Neural progenitor cell (in vitro differentiated cells): ENCODE measurements at regions not wholly inside any gene's neighbourhood (a gene's known extent, or its start where the extent isn't known, plus 50 kb on each side); places are given as distances from the start of the nearest gene placed in this dataset.
A peak's percentile ranks its signal among the peaks of the same experiment; 100 is the strongest.

Experiments
- DNase-seq: peaks from one replicate; pipeline ENCODE4 v3.0.0-alpha.2; 2016; ENCODE audit warnings: low spot score
- H2AFZ ChIP-seq: fragments of 200-600 bp; sonication (generic); replicated peaks from 2 replicates; pipeline ENCODE4 v1.6.1; 2016; ENCODE audit warnings: antibody characterized with exemption
- H3F3A ChIP-seq: fragments of 200-600 bp; sonication (generic); 2 replicates; pipeline ENCODE4 v1.6.1; 2016; ENCODE audit warnings: antibody characterized with exemption, low read depth
- H3K27ac ChIP-seq: fragments of 200-600 bp; sonication (generic); 2 replicates; pipeline ENCODE4 v1.5.1; 2016; ENCODE audit warnings: mild to moderate bottlenecking
- H3K27me3 ChIP-seq: fragments of 200-600 bp; sonication (generic); 2 replicates; pipeline ENCODE4 v1.6.1; 2016; ENCODE audit warnings: mild to moderate bottlenecking, moderate library complexity
- H3K36me3 ChIP-seq: fragments of 200-600 bp; sonication (generic); 2 replicates; pipeline ENCODE4 v1.5.1; 2016
- H3K4me1 ChIP-seq: fragments of 200-600 bp; sonication (generic); 2 replicates; pipeline ENCODE4 v1.6.1; 2016; ENCODE audit warnings: mixed run types
- H3K4me2 ChIP-seq: fragments of 200-600 bp; sonication (generic); 2 replicates; pipeline ENCODE4 v1.6.1; 2016
- H3K4me3 ChIP-seq: fragments of 200-600 bp; sonication (generic); 2 replicates; pipeline ENCODE4 v1.5.1; 2016
- H3K79me2 ChIP-seq: fragments of 200-600 bp; sonication (generic); 2 replicates; pipeline ENCODE4 v1.6.1; 2016; ENCODE audit warnings: low read depth
- H3K9ac ChIP-seq: fragments of 200-600 bp; sonication (generic); 2 replicates; pipeline ENCODE4 v1.6.1; 2016
- H3K9me3 ChIP-seq: fragments of 200-600 bp; sonication (generic); 2 replicates; pipeline ENCODE4 v1.5.1; 2016; ENCODE audit warnings: low read depth
- H4K20me1 ChIP-seq: fragments of 200-600 bp; sonication (generic); 2 replicates; pipeline ENCODE4 v1.6.1; 2016; ENCODE audit warnings: low read depth
- H3K27ac Mint-ChIP-seq: 3 replicates; pipeline ENCODE4 v1.8.0; 2021; ENCODE audit warnings: mixed read lengths
- H3K27me3 Mint-ChIP-seq: 2 replicates; pipeline ENCODE4 v1.8.0; 2022; ENCODE audit warnings: low read depth, mild to moderate bottlenecking, inconsistent platforms, moderate library complexity, mixed read lengths; ENCODE audit not compliant: insufficient read depth
- H3K36me3 Mint-ChIP-seq: 3 replicates; pipeline ENCODE4 v1.8.0; 2021; ENCODE audit warnings: mixed read lengths
- H3K4me1 Mint-ChIP-seq: 3 replicates; pipeline ENCODE4 v1.8.0; 2021; ENCODE audit warnings: mixed read lengths
- H3K4me3 Mint-ChIP-seq: 3 replicates; pipeline ENCODE4 v1.8.0; 2021; ENCODE audit warnings: mild to moderate bottlenecking, moderate library complexity, mixed read lengths
- H3K9me3 Mint-ChIP-seq: 3 replicates; pipeline ENCODE4 v1.8.0; 2020; ENCODE audit warnings: mixed read lengths
- CTCF ChIP-seq: fragments of 200-600 bp; sonication (generic); IDR thresholded peaks from 2 replicates; pipeline ENCODE4 v1.5.1; 2017; ENCODE audit warnings: antibody characterized with exemption, mild to moderate bottlenecking
- EZH2 ChIP-seq: fragments of 200-600 bp; sonication (generic); IDR thresholded peaks from 2 replicates; pipeline ENCODE4 v1.6.1; 2017; ENCODE audit warnings: antibody characterized with exemption, mild to moderate bottlenecking, moderate library complexity
- EZH2phosphoT487 ChIP-seq: fragments of 200-600 bp; sonication (generic); IDR thresholded peaks from 2 replicates; pipeline ENCODE4 v1.6.1; 2017; ENCODE audit warnings: antibody characterized with exemption

GRCh38 chr13:71274923-71275608 lies 591.9 kb downstream of the DACH1 start:
- Mint-ChIP-seq H3K27ac (no peak overlapping the region), H3K36me3 (no peaks in the 10 kb centered on the region), H3K27me3 (no peaks in the 10 kb centered on the region), H3K4me1 (no peaks in the 10 kb centered on the region), H3K4me3 (no peak overlapping the region), H3K9me3 (peaks cover 2% of the 10 kb centered on the region)
- H3K27ac ChIP-seq = no peak overlapping the region
- no peak overlapping the region for H3K4me3 ChIP-seq
- H3K9me3 ChIP-seq = no peaks in the 10 kb centered on the region
- no peak overlapping the region for H3K9ac ChIP-seq
- H3K79me2 ChIP-seq = no peaks in the 10 kb centered on the region
- no peaks in the 10 kb centered on the region for H3K27me3 ChIP-seq
- no peaks in the 10 kb centered on the region for H3K36me3 ChIP-seq
- no peaks in the 10 kb centered on the region for H3F3A ChIP-seq
- no peak overlapping the region for H3K4me2 ChIP-seq
- H3K4me1 ChIP-seq = peaks cover 9% of the 10 kb centered on the region
- H2AFZ ChIP-seq = no peak overlapping the region
- no peak for DNase-seq
- TF ChIP-seq EZH2phosphoT487 (no peak), CTCF (no peak), EZH2 (no peak)
- H4K20me1 ChIP-seq = no peaks in the 10 kb centered on the region

- no peaks in the 10 kb centered on the region for H3K27me3 Mint-ChIP-seq
- Histone ChIP-seq H3K4me1 (peaks cover 21% of the 10 kb centered on the region), H4K20me1 (no peaks in the 10 kb centered on the region), H3K9ac (no peak overlapping the region), H3K4me3 (no peak overlapping the region), H3K27me3 (no peaks in the 10 kb centered on the region), H3K79me2 (no peaks in the 10 kb centered on the region), H3K9me3 (no peaks in the 10 kb centered on the region), H3K36me3 (no peaks in the 10 kb centered on the region), H3F3A (peaks cover 6% of the 10 kb centered on the region), H3K4me2 (no peak overlapping the region), H2AFZ (peak overlapping the region; percentile 27), H3K27ac (no peak overlapping the region)
- DNase-seq = no peak
- TF ChIP-seq CTCF (no peak), EZH2phosphoT487 (no peak), EZH2 (no peak)
- H3K4me3 Mint-ChIP-seq = no peak overlapping the region
- H3K36me3 Mint-ChIP-seq = no peaks in the 10 kb centered on the region
- H3K9me3 Mint-ChIP-seq = peaks cover 2% of the 10 kb centered on the region
- no peak overlapping the region for H3K27ac Mint-ChIP-seq
- no peaks in the 10 kb centered on the region for H3K4me1 Mint-ChIP-seq
Measured at GRCh38 chr13:71261256-71261655, 605.7 kb downstream of the DACH1 start.

GRCh38 chr13:71260246-71260645 lies 606.8 kb downstream of the DACH1 start:
- peaks cover 21% of the 10 kb centered on the region for H3K4me1 ChIP-seq
- DNase-seq = no peak
- H3K27ac ChIP-seq = no peak overlapping the region
- no peak overlapping the region for H3K9ac ChIP-seq
- H3K36me3 ChIP-seq = no peaks in the 10 kb centered on the region
- H3K79me2 ChIP-seq = no peaks in the 10 kb centered on the region
- H3K27me3 ChIP-seq = no peaks in the 10 kb centered on the region
- no peak for TF ChIP-seq EZH2phosphoT487
- TF ChIP-seq CTCF = no peak
- no peak for TF ChIP-seq EZH2
- Mint-ChIP-seq H3K27ac (no peak overlapping the region), H3K36me3 (no peaks in the 10 kb centered on the region), H3K27me3 (no peaks in the 10 kb centered on the region), H3K9me3 (peaks cover 4% of the 10 kb centered on the region), H3K4me3 (no peak overlapping the region), H3K4me1 (no peaks in the 10 kb centered on the region)
- H4K20me1 ChIP-seq = no peaks in the 10 kb centered on the region
- no peak overlapping the region for H3K4me2 ChIP-seq
- no peaks in the 10 kb centered on the region for H3K9me3 ChIP-seq
- no peak overlapping the region for H3K4me3 ChIP-seq
- peaks cover 6% of the 10 kb centered on the region for H3F3A ChIP-seq
- no peak overlapping the region for H2AFZ ChIP-seq
